IMR-90 (cell line): ENCODE measurements at regions not wholly inside any gene's neighbourhood (a gene's known extent, or its start where the extent isn't known, plus 50 kb on each side); places are given as distances from the start of the nearest gene placed in this dataset.

Experiments
- ATAC-seq: fragments of 200-7000 bp; cut with Tn5 transposase; 2 replicates; pipeline ENCODE4 v1.9.1; 2020; ENCODE audit warnings: low read depth, mild to moderate bottlenecking, moderate library complexity
- BruUV-seq: library from RNA; stranded (reverse); fragments of 400-500 nt; replicated peaks from 2 replicates; lab custom pipeline; 2021; lab: Mats Ljungman, UMichigan
- CTCF ChIA-PET: fragments of 300-600 bp; formaldehyde crosslinking; extraction: SDS; loops from one replicate; lab custom pipeline; 2021; ENCODE audit warnings: antibody characterized with exemption; lab: Yijun Ruan, JAX
- POLR2A ChIA-PET: fragments of 300-600 bp; sonication (Branson Sonifier 250); formaldehyde crosslinking; loops from one replicate; lab custom pipeline; 2022; ENCODE audit warnings: antibody characterized with exemption; ENCODE audit not compliant: unreplicated experiment; lab: Charles Lee
- DNase-seq: peaks from one replicate; pipeline ENCODE4 v3.0.0; 2013
- H2AFZ ChIP-seq: replicated peaks from 2 replicates; pipeline ENCODE3; 2013; ENCODE audit warnings: low read length, mild to moderate bottlenecking; ENCODE audit not compliant: poor library complexity
- H2AK5ac ChIP-seq: 2 replicates; pipeline ENCODE4 v1.6.1; 2013; ENCODE audit warnings: low read depth, low read length, inconsistent platforms
- H2AK9ac ChIP-seq: replicated peaks from 2 replicates; pipeline ENCODE3; 2013; ENCODE audit warnings: mild to moderate bottlenecking, low read depth, low read length, moderate library complexity; ENCODE audit not compliant: poor library complexity
- H2BK120ac ChIP-seq: 2 replicates; pipeline ENCODE4 v1.6.1; 2013; ENCODE audit warnings: low read depth, low read length, inconsistent platforms
- H2BK15ac ChIP-seq: 3 replicates; pipeline ENCODE4 v1.6.1; 2013; ENCODE audit warnings: low read depth, low read length, inconsistent platforms
- H2BK20ac ChIP-seq: 2 replicates; pipeline ENCODE4 v1.6.1; 2013; ENCODE audit warnings: low read depth, mild to moderate bottlenecking, inconsistent platforms, low read length, moderate library complexity
- H2BK5ac ChIP-seq: 2 replicates; pipeline ENCODE4 v1.6.1; 2013; ENCODE audit warnings: mild to moderate bottlenecking, low read depth, low read length, inconsistent platforms; ENCODE audit not compliant: poor library complexity, severe bottlenecking
- H3K14ac ChIP-seq: replicated peaks from 2 replicates; pipeline ENCODE4 v1.6.1; 2013; ENCODE audit warnings: low read depth, low read length, inconsistent platforms
- H3K18ac ChIP-seq: 2 replicates; pipeline ENCODE4 v1.6.1; 2013; ENCODE audit warnings: low read depth, low read length, control low read depth
- H3K23ac ChIP-seq: 2 replicates; pipeline ENCODE4 v1.6.1; 2013; ENCODE audit warnings: low read depth, low read length, inconsistent platforms
- H3K27ac ChIP-seq: 2 replicates; pipeline ENCODE4 v1.5.1; 2013; ENCODE audit warnings: mild to moderate bottlenecking, control low read depth, low read length; ENCODE audit not compliant: insufficient read depth
- H3K27me3 ChIP-seq: 2 replicates; pipeline ENCODE4 v1.6.1; 2013; ENCODE audit warnings: low read length; ENCODE audit not compliant: control insufficient read depth, insufficient read depth
- H3K36me3 ChIP-seq: 2 replicates; pipeline ENCODE4 v1.6.1; 2013; ENCODE audit warnings: low read length, mixed read lengths; ENCODE audit not compliant: control insufficient read depth, insufficient read depth
- H3K4ac ChIP-seq: 2 replicates; pipeline ENCODE4 v1.6.1; 2013; ENCODE audit warnings: low read depth, low read length, inconsistent platforms
- H3K4me1 ChIP-seq: 2 replicates; pipeline ENCODE4 v1.6.1; 2013; ENCODE audit warnings: low read length, mixed read lengths; ENCODE audit not compliant: control insufficient read depth, insufficient read depth
- H3K4me2 ChIP-seq: 2 replicates; pipeline ENCODE4 v1.6.1; 2013; ENCODE audit warnings: low read depth, mild to moderate bottlenecking, control low read depth, low read length, moderate library complexity
- H3K4me3 ChIP-seq: 2 replicates; pipeline ENCODE4 v1.5.1; 2013; ENCODE audit warnings: low read depth, mild to moderate bottlenecking, control low read depth, low read length, moderate library complexity; ENCODE audit not compliant: insufficient read depth
- H3K56ac ChIP-seq: 2 replicates; pipeline ENCODE4 v1.6.1; 2013; ENCODE audit warnings: low read length, inconsistent platforms; ENCODE audit not compliant: insufficient read depth; ENCODE audit errors: extremely low read depth
- H3K79me1 ChIP-seq, 2 experiments: 2 replicates each; pipeline ENCODE4 v1.6.1; 2013; ENCODE audit warnings: low read length in 2 of 2, inconsistent platforms in 1 of 2, low read depth in 1 of 2
- H3K9ac ChIP-seq: 2 replicates; pipeline ENCODE4 v1.6.1; 2013; ENCODE audit warnings: low read depth, low read length, control low read depth
- H3K9me1 ChIP-seq: 2 replicates; pipeline ENCODE4 v1.6.1; 2013; ENCODE audit warnings: low read length, inconsistent platforms; ENCODE audit not compliant: insufficient read depth
- H3K9me3 ChIP-seq: 2 replicates; pipeline ENCODE4 v1.6.1; 2013; ENCODE audit warnings: low read length; ENCODE audit not compliant: control insufficient read depth, insufficient read depth
- H4K20me1 ChIP-seq: 2 replicates; pipeline ENCODE4 v1.6.1; 2013; ENCODE audit warnings: low read length, inconsistent platforms; ENCODE audit not compliant: insufficient read depth
- H4K5ac ChIP-seq: 2 replicates; pipeline ENCODE4 v1.6.1; 2013; ENCODE audit warnings: mild to moderate bottlenecking, low read depth, low read length, control low read depth
- H4K8ac ChIP-seq, 2 experiments: 2 replicates each; pipeline ENCODE4 v1.6.1; 2013; ENCODE audit warnings: low read depth in 2 of 2, low read length in 2 of 2, control low read depth in 1 of 2, inconsistent platforms in 1 of 2
- H4K91ac ChIP-seq: 2 replicates; pipeline ENCODE4 v1.6.1; 2013; ENCODE audit warnings: low read depth, low read length, inconsistent platforms; ENCODE audit not compliant: insufficient read depth
- CEBPB ChIP-seq: IDR thresholded peaks from 2 replicates; pipeline ENCODE4 v1.6.1; 2012; ENCODE audit warnings: low read depth, low read length, improper control_type of control experiment
- CTCF ChIP-seq: conservative IDR thresholded peaks from 2 replicates; pipeline ENCODE4 v1.5.1; 2012; ENCODE audit warnings: mild to moderate bottlenecking, low read depth, low read length, improper control_type of control experiment
- dilution Hi-C: fragments of 300-500 bp; cut with HindIII; formaldehyde crosslinking; loops from one replicate; pipeline ENCODE4 v1.14.3; 2018; ENCODE audit warnings: low sequenced_read_pairs; ENCODE audit not compliant: unreplicated experiment
- in situ Hi-C: fragments of 300-500 bp; cut with MboI; formaldehyde crosslinking; loops from 3 replicates; pipeline ENCODE4 v1.14.3; 2019; ENCODE audit warnings: low sequenced_read_pairs, inconsistent platforms, mixed read lengths
- intact Hi-C: fragments of 100-400 bp; cut with micrococcal nuclease; formaldehyde crosslinking; loops from 2 replicates; pipeline ENCODE4 v1.10.0; 2022

GRCh38 chr3:155236473-155236872 is 57.0 kb downstream of the STRIT1 start:
- Histone ChIP-seq H2AK9ac (no peak overlapping the region), H3K4me2 (no peak overlapping the region), H3K9me3 (no peaks in the 10 kb centered on the region), H3K27me3 (no peaks in the 10 kb centered on the region), H3K4me1 (peaks cover 10% of the 10 kb centered on the region), H2BK20ac (no peak overlapping the region), H3K4ac (no peak overlapping the region), H4K5ac (no peak overlapping the region), H2AK5ac (no peak overlapping the region), H3K14ac (no peak overlapping the region), H3K56ac (no peak overlapping the region), H4K20me1 (no peaks in the 10 kb centered on the region), H2BK120ac (no peak overlapping the region), H3K79me1 (no peaks in the 10 kb centered on the region), H3K23ac (no peak overlapping the region), H3K27ac (no peak overlapping the region), H4K91ac (no peak overlapping the region), H3K18ac (no peak overlapping the region), H2BK5ac (no peak overlapping the region), H3K36me3 (no peaks in the 10 kb centered on the region), H3K4me3 (no peak overlapping the region), H3K9ac (no peak overlapping the region), H4K8ac (no peak overlapping the region), H2AFZ (no peak overlapping the region), H2BK15ac (no peak overlapping the region), H3K9me1 (peaks cover 6% of the 10 kb centered on the region)
- BruUV-seq = no TSS peak
- dilution Hi-C loops (no loop called here), intact Hi-C loops (no loop called here), in situ Hi-C loops (no loop called here)
- ChIA-PET POLR2A (no interaction called here), CTCF (no interaction called here)
- DNase-seq = no peak
- ATAC-seq = no peak
- TF ChIP-seq CTCF (no peak), CEBPB (no peak)
